ENCODE measurements at regions not wholly inside any gene's neighbourhood (a gene's known extent, or its start where the extent isn't known, plus 50 kb on each side); places are given as distances from the start of the nearest gene placed in this dataset.

DNA sequence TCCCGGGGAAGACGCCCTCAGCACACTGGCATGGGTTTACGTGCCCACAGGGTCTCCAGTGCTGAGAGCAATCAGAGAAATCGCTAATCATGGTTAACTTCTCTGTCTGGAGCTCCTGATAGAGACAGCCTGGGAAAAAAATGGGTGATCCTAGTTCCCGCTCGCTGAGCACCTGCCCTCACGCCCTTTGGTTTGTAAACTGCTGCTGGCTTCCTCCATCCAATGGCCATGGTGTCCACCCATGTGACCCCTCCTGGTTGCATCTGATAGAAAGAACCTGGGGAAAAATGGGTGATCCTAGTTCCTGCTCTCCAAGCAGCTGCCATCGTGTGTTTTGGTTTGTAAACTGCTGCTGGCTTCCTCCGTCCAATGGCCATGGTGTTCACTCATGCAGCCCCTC, 402.2 kb downstream of the PRDM2 start:
- TF ChIP-seq, protein P1, sequence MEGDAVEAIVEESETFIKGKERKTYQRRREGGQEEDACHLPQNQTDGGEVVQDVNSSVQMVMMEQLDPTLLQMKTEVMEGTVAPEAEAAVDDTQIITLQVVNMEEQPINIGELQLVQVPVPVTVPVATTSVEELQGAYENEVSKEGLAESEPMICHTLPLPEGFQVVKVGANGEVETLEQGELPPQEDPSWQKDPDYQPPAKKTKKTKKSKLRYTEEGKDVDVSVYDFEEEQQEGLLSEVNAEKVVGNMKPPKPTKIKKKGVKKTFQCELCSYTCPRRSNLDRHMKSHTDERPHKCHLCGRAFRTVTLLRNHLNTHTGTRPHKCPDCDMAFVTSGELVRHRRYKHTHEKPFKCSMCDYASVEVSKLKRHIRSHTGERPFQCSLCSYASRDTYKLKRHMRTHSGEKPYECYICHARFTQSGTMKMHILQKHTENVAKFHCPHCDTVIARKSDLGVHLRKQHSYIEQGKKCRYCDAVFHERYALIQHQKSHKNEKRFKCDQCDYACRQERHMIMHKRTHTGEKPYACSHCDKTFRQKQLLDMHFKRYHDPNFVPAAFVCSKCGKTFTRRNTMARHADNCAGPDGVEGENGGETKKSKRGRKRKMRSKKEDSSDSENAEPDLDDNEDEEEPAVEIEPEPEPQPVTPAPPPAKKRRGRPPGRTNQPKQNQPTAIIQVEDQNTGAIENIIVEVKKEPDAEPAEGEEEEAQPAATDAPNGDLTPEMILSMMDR (IDR thresholded peaks at IDR 0.05; ENCODE audit: insufficient read depth, low read length, poor library complexity, severe bottlenecking), result no peak
- no peak for TF ChIP-seq EZH2phosphoT487 (conservative IDR thresholded peaks at IDR 0.05; ENCODE audit: low read length)

All from SU-DHL-6 (cell line).